ENCODE measurements at regions not wholly inside any gene's neighbourhood (a gene's known extent, or its start where the extent isn't known, plus 50 kb on each side); places are given as distances from the start of the nearest gene placed in this dataset.

GRCh38 chr4:37138789-37139188, 105.8 kb upstream of the NWD2 start:
- Mint-ChIP-seq H3K36me3 (no peaks in the 10 kb centered on the region), H3K4me3 (no peak overlapping the region), H3K9me3 (peaks cover 5% of the 10 kb centered on the region), H3K27ac (no peak overlapping the region), H3K4me1 (no peaks in the 10 kb centered on the region), H3K27me3 (no peaks in the 10 kb centered on the region)
- DNase-seq (ENCODE audit: low spot score in 2 of 2) (no peak), ATAC-seq (ENCODE audit: low read depth) (no peak)

GRCh38 chr4:37139987-37140386, 104.6 kb upstream of the NWD2 start:
- Mint-ChIP-seq H3K9me3 (peaks cover 6% of the 10 kb centered on the region), H3K27ac (no peak overlapping the region), H3K4me1 (no peaks in the 10 kb centered on the region), H3K27me3 (no peaks in the 10 kb centered on the region), H3K36me3 (no peaks in the 10 kb centered on the region), H3K4me3 (no peak overlapping the region)
- DNase-seq (ENCODE audit: low spot score in 2 of 2): no peak
- ATAC-seq (ENCODE audit: low read depth): no peak

DNA sequence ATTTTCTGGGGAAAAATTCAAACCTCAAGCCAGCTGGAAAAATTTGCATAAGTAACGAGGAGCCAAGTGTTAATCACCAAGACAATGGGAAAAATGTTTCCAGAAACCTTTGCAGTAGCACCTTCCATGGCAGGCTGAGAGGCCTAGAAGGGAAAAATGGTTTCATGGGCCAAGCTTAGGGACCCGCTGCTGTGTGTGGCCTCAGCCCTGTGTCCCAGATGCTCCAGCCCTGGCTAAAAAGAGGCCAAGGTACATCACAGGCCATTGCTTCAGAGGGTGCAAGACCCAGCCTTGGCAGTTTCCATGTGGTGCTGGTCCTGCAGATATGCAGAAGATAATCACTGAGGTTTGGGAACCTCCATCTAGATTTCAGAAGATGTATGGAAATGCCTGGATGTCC, 98.3 kb upstream of the NWD2 start:
- Mint-ChIP-seq H3K9me3 (peaks cover 9% of the 10 kb centered on the region), H3K4me3 (no peak overlapping the region), H3K4me1 (no peaks in the 10 kb centered on the region), H3K36me3 (no peaks in the 10 kb centered on the region), H3K27ac (no peak overlapping the region), H3K27me3 (no peaks in the 10 kb centered on the region)
- DNase-seq (ENCODE audit: low spot score in 2 of 2) (no peak), ATAC-seq (ENCODE audit: low read depth) (no peak)

DNA sequence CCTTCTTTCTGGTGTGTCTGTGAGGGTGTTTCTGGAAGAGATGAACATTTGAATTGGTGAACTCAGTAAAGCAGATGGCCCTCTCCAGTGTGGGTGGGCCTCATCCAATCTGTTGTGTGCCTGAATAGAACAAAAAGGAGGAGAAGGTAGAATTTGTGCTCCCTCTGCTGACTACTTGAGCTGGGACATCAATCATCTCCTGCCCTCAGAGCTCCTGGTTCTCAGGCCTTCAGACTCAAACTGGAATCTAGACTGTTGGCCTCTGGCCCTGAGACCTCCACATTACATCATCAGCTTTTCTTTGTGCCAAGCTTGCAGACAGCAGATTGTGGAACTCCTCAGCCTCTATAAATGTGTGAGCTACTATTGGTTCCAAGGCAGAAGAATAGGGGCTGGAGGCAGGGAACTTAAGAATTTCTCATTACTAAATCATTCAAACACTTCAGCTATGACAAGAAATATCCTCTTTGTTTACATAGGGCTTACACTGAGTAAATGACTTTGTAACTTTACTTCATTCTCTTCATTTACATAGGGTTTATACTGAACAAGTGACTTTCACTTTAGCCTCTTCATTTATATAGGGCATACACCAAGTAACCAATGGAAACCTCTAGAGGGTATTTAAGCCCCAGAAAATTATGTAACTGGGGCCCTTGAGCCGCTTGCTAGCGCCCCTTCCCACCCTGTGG, 86.9 kb upstream of the NWD2 start:
- ATAC-seq (ENCODE audit: low read depth) (no peak), DNase-seq (ENCODE audit: low spot score in 2 of 2) (no peak)
- Mint-ChIP-seq H3K36me3 (no peaks in the 10 kb centered on the region), H3K27ac (no peak overlapping the region), H3K27me3 (no peaks in the 10 kb centered on the region), H3K4me3 (no peak overlapping the region), H3K9me3 (no peaks in the 10 kb centered on the region), H3K4me1 (no peaks in the 10 kb centered on the region)

DNA sequence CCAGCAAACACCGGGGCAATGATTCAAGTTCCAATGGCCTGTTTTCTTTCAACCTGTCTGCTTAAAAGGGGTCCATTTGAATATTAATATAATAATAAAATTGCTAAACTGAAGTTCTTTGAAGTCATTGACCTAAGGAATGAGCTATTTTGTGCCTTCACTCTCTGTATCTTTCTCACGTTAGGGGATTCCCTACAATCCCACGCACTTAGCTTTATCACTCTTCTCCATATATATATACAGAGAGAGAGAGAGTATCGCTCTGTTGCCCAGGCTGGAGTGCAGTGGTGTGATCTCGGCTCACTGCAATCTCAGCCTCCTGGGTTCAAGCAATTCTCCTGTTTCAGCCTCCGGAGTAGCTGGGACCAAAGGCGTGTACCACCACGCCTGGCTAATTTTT, 83.9 kb upstream of the NWD2 start:
- Mint-ChIP-seq H3K4me3 (no peak overlapping the region), H3K36me3 (no peaks in the 10 kb centered on the region), H3K4me1 (no peaks in the 10 kb centered on the region), H3K27me3 (no peaks in the 10 kb centered on the region), H3K27ac (no peak overlapping the region), H3K9me3 (no peaks in the 10 kb centered on the region)
- DNase-seq (ENCODE audit: low spot score in 2 of 2) (no peak), ATAC-seq (ENCODE audit: low read depth) (no peak)

DNA sequence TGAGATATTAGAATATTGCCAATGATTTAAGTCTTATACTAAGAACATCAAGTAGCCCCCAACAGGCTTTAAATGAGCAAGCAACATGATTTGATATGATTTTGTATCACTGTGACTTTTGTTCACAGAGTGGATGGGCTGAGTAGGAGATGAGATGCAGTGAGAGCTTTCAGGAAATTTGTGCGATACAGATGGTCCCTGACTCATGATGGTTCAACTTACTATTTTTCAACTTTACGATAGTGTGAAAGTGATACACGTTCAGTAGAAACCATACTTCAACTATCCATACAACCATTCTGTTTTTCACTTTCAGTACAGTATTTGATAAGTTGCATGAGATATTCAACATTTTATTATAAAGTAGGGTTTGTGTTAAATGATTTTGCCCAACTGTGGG, 78.7 kb upstream of the NWD2 start:
- ATAC-seq (ENCODE audit: low read depth): no peak
- no peak for DNase-seq (ENCODE audit: low spot score in 2 of 2)
- no peak overlapping the region for H3K27ac Mint-ChIP-seq
- H3K36me3 Mint-ChIP-seq: no peaks in the 10 kb centered on the region
- H3K9me3 Mint-ChIP-seq: peaks cover 2% of the 10 kb centered on the region
- no peak overlapping the region for H3K4me3 Mint-ChIP-seq
- H3K27me3 Mint-ChIP-seq: no peaks in the 10 kb centered on the region
- H3K4me1 Mint-ChIP-seq: no peaks in the 10 kb centered on the region

DNA sequence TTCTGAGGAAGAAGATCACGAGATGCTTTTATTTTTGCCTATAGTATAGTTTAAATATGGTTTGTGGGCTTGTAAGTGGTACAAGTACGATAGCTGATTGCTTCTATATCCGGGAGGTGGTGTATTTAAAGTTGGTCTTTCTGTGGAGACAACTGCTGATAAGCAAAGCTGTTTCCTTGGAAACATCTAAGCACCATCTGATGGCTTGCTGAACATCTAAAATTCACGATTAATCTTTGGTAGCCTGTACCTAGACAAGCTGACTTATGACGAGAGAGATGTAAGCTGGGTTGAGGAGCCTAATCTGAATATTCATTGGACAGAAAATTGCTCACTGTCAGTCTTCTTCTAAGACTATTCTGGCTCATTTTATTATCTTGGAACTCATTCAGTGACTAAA, 74.6 kb upstream of the NWD2 start:
- H3K36me3 Mint-ChIP-seq: no peaks in the 10 kb centered on the region
- ATAC-seq (ENCODE audit: low read depth) (no peak), DNase-seq (ENCODE audit: low spot score in 2 of 2) (no peak)
- no peaks in the 10 kb centered on the region for H3K27me3 Mint-ChIP-seq
- H3K4me1 Mint-ChIP-seq: no peaks in the 10 kb centered on the region
- H3K27ac Mint-ChIP-seq: no peak overlapping the region
- H3K9me3 Mint-ChIP-seq: peaks cover 3% of the 10 kb centered on the region
- H3K4me3 Mint-ChIP-seq: no peak overlapping the region

GRCh38 chr4:37188100-37188499, 56.4 kb upstream of the NWD2 start:
- ATAC-seq (ENCODE audit: low read depth) (no peak), DNase-seq (ENCODE audit: low spot score in 2 of 2) (no peak)
- H3K9me3 Mint-ChIP-seq: peaks cover 3% of the 10 kb centered on the region
- no peaks in the 10 kb centered on the region for H3K4me1 Mint-ChIP-seq
- H3K27me3 Mint-ChIP-seq: peaks cover 2% of the 10 kb centered on the region
- no peaks in the 10 kb centered on the region for H3K36me3 Mint-ChIP-seq
- H3K27ac Mint-ChIP-seq: no peak overlapping the region
- H3K4me3 Mint-ChIP-seq: no peak overlapping the region

Data from memory B cell (primary cell).